ENCODE measurements at regions not wholly inside any gene's neighbourhood (a gene's known extent, or its start where the extent isn't known, plus 50 kb on each side); places are given as distances from the start of the nearest gene placed in this dataset.

DNA sequence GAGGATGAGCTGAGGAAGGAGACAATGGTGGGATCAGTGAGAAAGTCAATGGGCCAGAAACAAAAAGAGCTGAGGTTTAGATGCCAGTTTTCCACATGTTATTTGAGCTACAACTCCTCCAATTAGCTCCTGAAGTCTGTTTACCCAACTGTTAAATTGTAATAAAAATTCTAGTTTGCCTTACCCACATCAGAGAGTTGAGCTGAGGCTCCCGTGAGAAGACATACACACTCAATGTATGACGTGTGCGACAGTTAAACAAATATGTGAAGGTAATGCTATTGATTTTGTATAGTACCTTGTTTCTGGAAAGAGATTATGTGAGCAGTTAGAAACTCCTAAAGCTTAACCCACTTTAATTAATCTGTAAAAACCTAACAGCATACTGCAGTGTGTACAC, 318.1 kb upstream of the GRM7 start:
- TF ChIP-seq CTCF (conservative IDR thresholded peaks at IDR 0.05) (no peak), ZFX (IDR thresholded peaks at IDR 0.05) (no peak)
